ENCODE measurements at regions not wholly inside any gene's neighbourhood (a gene's known extent, or its start where the extent isn't known, plus 50 kb on each side); places are given as distances from the start of the nearest gene placed in this dataset.

DNA sequence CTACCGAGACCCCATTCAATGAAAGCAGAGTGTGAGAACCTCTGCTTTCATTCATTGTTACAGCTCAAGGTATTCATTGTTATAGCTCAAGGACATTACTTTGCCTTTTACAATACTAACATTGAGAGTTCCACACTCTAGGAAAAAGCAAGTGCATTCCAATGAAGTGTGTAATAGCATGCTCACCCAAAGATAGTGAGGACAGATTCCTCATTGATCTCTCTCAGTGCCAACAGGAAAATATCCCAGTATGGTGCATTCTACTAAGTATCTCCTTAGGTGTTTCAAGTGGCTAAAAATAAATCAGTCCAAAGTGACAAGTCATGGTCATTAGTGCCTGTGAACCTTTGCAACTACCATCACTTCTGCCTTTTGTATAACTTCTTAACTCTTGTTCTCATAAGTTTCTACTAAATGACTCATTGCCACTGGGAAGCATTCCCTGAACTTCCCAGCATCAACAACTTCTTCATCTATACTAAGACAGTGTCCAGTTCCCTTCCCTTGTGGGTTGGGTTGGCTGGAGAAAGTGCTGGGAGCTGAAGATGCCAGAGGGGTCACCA is 140.7 kb upstream of the STXBP5 start:
- ChIA-PET POLR2A (no interaction called here), CTCF (no interaction called here)
- no peak for DNase-seq (ENCODE audit: extremely low spot score)
- TF ChIP-seq ARNT (IDR thresholded peaks at IDR 0.05) (no peak), HDGF (IDR thresholded peaks at IDR 0.05; ENCODE audit: borderline replicate concordance) (no peak), L3MBTL2 (conservative IDR thresholded peaks at IDR 0.05) (no peak), SP1 (IDR thresholded peaks at IDR 0.05) (no peak), LEF1 (IDR thresholded peaks at IDR 0.05; ENCODE audit: borderline replicate concordance) (no peak), ELF4 (IDR thresholded peaks at IDR 0.05) (no peak), CTBP1 (IDR thresholded peaks at IDR 0.05; ENCODE audit: borderline replicate concordance) (no peak), FOXK2 (IDR thresholded peaks at IDR 0.05) (no peak), FOXM1 (IDR thresholded peaks at IDR 0.05; ENCODE audit: borderline replicate concordance) (no peak), FOXA1 (IDR thresholded peaks at IDR 0.05) (no peak), NFRKB (IDR thresholded peaks at IDR 0.05) (no peak), ZNF384 (IDR thresholded peaks at IDR 0.05) (no peak), SUZ12 (IDR thresholded peaks at IDR 0.05) (no peak), BHLHE40 (IDR thresholded peaks at IDR 0.05; ENCODE audit: borderline replicate concordance) (no peak), TARDBP (IDR thresholded peaks at IDR 0.05) (no peak)
- TF ChIP-seq, protein P1, sequence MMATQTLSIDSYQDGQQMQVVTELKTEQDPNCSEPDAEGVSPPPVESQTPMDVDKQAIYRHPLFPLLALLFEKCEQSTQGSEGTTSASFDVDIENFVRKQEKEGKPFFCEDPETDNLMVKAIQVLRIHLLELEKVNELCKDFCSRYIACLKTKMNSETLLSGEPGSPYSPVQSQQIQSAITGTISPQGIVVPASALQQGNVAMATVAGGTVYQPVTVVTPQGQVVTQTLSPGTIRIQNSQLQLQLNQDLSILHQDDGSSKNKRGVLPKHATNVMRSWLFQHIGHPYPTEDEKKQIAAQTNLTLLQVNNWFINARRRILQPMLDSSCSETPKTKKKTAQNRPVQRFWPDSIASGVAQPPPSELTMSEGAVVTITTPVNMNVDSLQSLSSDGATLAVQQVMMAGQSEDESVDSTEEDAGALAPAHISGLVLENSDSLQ (IDR thresholded peaks at IDR 0.05) = no peak

DNA sequence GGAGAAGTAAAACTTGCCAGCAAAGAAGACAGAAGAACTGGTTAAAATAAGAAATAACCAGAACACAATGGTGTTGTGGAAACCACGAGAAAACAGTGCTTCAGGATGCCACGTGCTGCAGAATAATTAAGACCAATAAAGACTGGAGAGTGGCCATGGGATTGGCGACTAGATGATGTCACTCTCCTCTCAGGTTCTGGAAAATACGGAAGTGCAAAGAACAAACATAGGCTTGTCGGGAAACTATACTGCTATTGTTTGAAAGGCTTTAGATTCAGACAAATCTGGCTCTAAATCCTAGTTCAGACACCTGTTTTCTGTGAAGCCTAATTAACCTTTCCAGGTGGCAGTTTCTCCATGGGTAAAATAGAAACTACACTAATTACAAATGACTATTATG is 138.4 kb upstream of the STXBP5 start:
- no peak for TF ChIP-seq L3MBTL2 (conservative IDR thresholded peaks at IDR 0.05)
- no peak for TF ChIP-seq ARNT (IDR thresholded peaks at IDR 0.05)
- no peak for TF ChIP-seq TARDBP (IDR thresholded peaks at IDR 0.05)
- TF ChIP-seq, protein P1 (IDR thresholded peaks at IDR 0.05) = no peak
- TF ChIP-seq FOXM1 (IDR thresholded peaks at IDR 0.05; ENCODE audit: borderline replicate concordance) = no peak
- TF ChIP-seq CTBP1 (IDR thresholded peaks at IDR 0.05; ENCODE audit: borderline replicate concordance) = no peak
- no peak for TF ChIP-seq FOXA1 (IDR thresholded peaks at IDR 0.05)
- no peak for TF ChIP-seq NFRKB (IDR thresholded peaks at IDR 0.05)
- no peak for TF ChIP-seq FOXK2 (IDR thresholded peaks at IDR 0.05)
- ChIA-PET CTCF (no interaction called here), POLR2A (no interaction called here)
- DNase-seq (ENCODE audit: extremely low spot score) = no peak

DNA sequence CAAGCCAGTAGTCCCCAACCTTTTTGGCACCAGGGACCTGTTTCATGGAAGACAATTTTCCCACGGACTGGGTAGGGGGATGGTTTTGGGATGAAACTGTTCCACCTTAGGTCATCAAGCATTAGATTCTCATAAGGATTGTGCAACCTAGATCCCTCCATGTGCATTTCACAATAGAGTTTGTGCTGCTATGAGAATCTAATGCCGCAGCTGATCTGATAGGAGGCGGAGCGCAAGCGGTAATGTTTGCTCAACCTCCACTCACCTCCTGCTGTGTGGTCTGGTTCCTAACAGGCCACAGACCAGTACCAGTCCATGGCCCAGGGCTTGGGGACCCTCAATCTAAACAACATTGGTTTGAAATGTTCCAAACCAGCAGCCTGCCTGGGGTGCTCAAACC is 137.0 kb upstream of the STXBP5 start:
- DNase-seq (ENCODE audit: extremely low spot score) = no peak
- no peak for TF ChIP-seq ARNT (IDR thresholded peaks at IDR 0.05)
- no peak for TF ChIP-seq TARDBP (IDR thresholded peaks at IDR 0.05)
- no peak for TF ChIP-seq L3MBTL2 (conservative IDR thresholded peaks at IDR 0.05)
- TF ChIP-seq, protein P1 (IDR thresholded peaks at IDR 0.05) = no peak
- TF ChIP-seq FOXM1 (IDR thresholded peaks at IDR 0.05; ENCODE audit: borderline replicate concordance) = no peak
- TF ChIP-seq ZNF384 (IDR thresholded peaks at IDR 0.05) = no peak
- TF ChIP-seq FOXA1 (IDR thresholded peaks at IDR 0.05) = no peak
- TF ChIP-seq SUZ12 (IDR thresholded peaks at IDR 0.05) = no peak
- no peak for TF ChIP-seq LEF1 (IDR thresholded peaks at IDR 0.05; ENCODE audit: borderline replicate concordance)
- TF ChIP-seq CTBP1 (IDR thresholded peaks at IDR 0.05; ENCODE audit: borderline replicate concordance) = no peak
- no peak for TF ChIP-seq NFRKB (IDR thresholded peaks at IDR 0.05)
- TF ChIP-seq SP1 (IDR thresholded peaks at IDR 0.05) = no peak
- no peak for TF ChIP-seq HDGF (IDR thresholded peaks at IDR 0.05; ENCODE audit: borderline replicate concordance)
- no peak for TF ChIP-seq ELF4 (IDR thresholded peaks at IDR 0.05)
- TF ChIP-seq FOXK2 (IDR thresholded peaks at IDR 0.05) = no peak
- no peak for TF ChIP-seq BHLHE40 (IDR thresholded peaks at IDR 0.05; ENCODE audit: borderline replicate concordance)
- CTCF ChIA-PET = no interaction called here
- POLR2A ChIA-PET = no interaction called here

DNA sequence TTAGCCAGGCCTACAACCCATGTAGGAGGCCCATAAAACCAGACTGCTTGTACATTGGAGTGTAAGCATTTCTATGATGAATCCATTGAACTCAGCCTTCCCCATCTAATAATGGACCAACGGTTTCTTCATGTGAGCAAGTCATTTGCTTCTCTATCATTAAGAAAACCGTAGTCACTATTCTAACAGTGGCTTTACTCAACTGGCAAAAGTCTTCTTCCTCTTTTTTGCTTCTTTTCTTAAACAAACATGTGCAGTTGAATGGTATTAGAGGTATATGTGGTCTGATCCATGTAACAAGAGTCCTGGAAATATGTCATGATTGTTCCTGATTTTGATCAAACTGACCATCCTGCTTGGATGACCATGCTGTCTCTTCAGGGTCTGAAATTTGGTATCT is 132.4 kb upstream of the STXBP5 start:
- DNase-seq (ENCODE audit: extremely low spot score) = no peak
- ChIA-PET CTCF (no interaction called here), POLR2A (no interaction called here)
- TF ChIP-seq SUZ12 (IDR thresholded peaks at IDR 0.05) = no peak

DNA sequence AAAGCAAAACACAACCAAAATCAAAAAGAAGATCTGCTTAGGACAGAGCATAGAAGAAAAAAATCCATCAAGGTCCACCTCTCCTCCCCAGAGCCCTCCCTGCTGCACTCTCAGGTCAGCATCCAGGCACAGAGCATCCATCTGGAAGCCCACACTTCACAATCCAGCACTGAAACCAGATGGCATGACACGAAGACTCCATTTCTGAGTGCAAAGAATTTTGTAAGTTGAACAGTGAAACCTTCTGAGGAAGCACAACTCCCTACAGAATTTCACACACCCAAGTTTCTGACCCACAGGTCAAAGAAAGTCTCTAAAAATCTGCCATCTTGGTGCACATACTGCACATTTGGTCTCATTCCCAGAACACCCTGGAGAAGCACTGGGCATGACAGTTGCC is 128.8 kb upstream of the STXBP5 start:
- TF ChIP-seq FOXK2 (IDR thresholded peaks at IDR 0.05) = no peak
- TF ChIP-seq FOXA1 (IDR thresholded peaks at IDR 0.05) = no peak
- TF ChIP-seq HDGF (IDR thresholded peaks at IDR 0.05; ENCODE audit: borderline replicate concordance) = no peak
- ChIA-PET POLR2A (no interaction called here), CTCF (no interaction called here)
- DNase-seq (ENCODE audit: extremely low spot score) = no peak

DNA sequence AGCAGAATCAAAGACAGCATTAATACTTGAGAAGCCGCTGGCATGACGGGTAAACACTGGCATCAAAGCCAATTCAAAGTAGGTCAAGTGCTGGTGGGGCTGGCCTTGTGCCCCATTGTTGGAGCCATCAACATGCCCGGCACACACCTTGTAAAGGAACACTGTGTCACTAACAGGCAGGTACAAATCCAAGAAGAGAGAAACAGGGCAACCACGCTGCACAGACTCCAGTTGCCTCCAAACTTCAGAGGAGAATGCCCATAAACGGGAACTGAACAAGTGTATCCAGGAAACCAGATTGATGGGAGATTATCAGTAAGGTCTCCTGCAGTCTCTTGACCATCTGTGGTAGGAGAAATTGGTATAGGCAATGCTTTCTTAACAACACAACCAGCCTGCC is 127.0 kb upstream of the STXBP5 start:
- TF ChIP-seq, protein P1 (IDR thresholded peaks at IDR 0.05) = no peak
- no peak for TF ChIP-seq HDGF (IDR thresholded peaks at IDR 0.05; ENCODE audit: borderline replicate concordance)
- no peak for TF ChIP-seq BHLHE40 (IDR thresholded peaks at IDR 0.05; ENCODE audit: borderline replicate concordance)
- TF ChIP-seq FOXM1 (IDR thresholded peaks at IDR 0.05; ENCODE audit: borderline replicate concordance) = no peak
- TF ChIP-seq LEF1 (IDR thresholded peaks at IDR 0.05; ENCODE audit: borderline replicate concordance) = no peak
- TF ChIP-seq FOXA1 (IDR thresholded peaks at IDR 0.05) = no peak
- no peak for DNase-seq (ENCODE audit: extremely low spot score)
- CTCF ChIA-PET = no interaction called here
- POLR2A ChIA-PET = no interaction called here

Data from HEK293T (cell line).